Fibroblast of lung (primary cell): ENCODE measurements at regions not wholly inside any gene's neighbourhood (a gene's known extent, or its start where the extent isn't known, plus 50 kb on each side); places are given as distances from the start of the nearest gene placed in this dataset.

ENCODE experiments used
- DNase-seq, 2 donors: peaks; one replicate each; pipeline versions ENCODE4 v3.0.0 to v3.0.0-alpha.2; 2010; ENCODE audit warnings: low read depth in 2 of 2
- H2AFZ ChIP-seq: 2 replicates; pipeline ENCODE4 v1.5.1; 2012; ENCODE audit warnings: low read length, control low read depth, inconsistent platforms
- H3K27ac ChIP-seq: 2 replicates; pipeline ENCODE4 v1.5.1; 2011; ENCODE audit warnings: low read length, control low read depth; ENCODE audit not compliant: insufficient read depth
- H3K27me3 ChIP-seq: 2 replicates; pipeline ENCODE4 v1.5.1; 2011; ENCODE audit warnings: mild to moderate bottlenecking, low read length; ENCODE audit not compliant: control insufficient read depth, insufficient read depth
- H3K36me3 ChIP-seq: 2 replicates; pipeline ENCODE4 v1.5.1; 2011; ENCODE audit warnings: low read length; ENCODE audit not compliant: control insufficient read depth, insufficient read depth
- H3K4me1 ChIP-seq: 2 replicates; pipeline ENCODE4 v1.5.1; 2011; ENCODE audit warnings: low read length; ENCODE audit not compliant: control insufficient read depth, insufficient read depth; ENCODE audit errors: extremely low read depth
- H3K4me2 ChIP-seq: 2 replicates; pipeline ENCODE4 v1.5.1; 2011; ENCODE audit warnings: low read length, control low read depth; ENCODE audit not compliant: insufficient read depth; ENCODE audit errors: extremely low read depth
- H3K4me3 ChIP-seq, 4 experiments: fragments of 200-600 bp in 1 of 4; sonication (generic) in 1 of 4; replicated peaks in 1 of 4; 2 replicates each; pipeline ENCODE4 v1.5.1; 2011 to 2016; ENCODE audit warnings: low read length in 4 of 4, low read depth in 3 of 4, mild to moderate bottlenecking in 3 of 4, control low read depth in 2 of 4, inconsistent platforms in 1 of 4, mixed read lengths in 1 of 4; ENCODE audit not compliant: insufficient read depth in 1 of 4; ENCODE audit errors: control extremely low read depth in 1 of 4
- H3K79me2 ChIP-seq: 2 replicates; pipeline ENCODE4 v1.5.1; 2012; ENCODE audit warnings: mild to moderate bottlenecking, low read length, inconsistent platforms; ENCODE audit not compliant: control insufficient read depth, insufficient read depth
- H3K9ac ChIP-seq: 2 replicates; pipeline ENCODE4 v1.5.1; 2011; ENCODE audit warnings: mild to moderate bottlenecking, low read length, control low read depth; ENCODE audit not compliant: insufficient read depth
- H3K9me3 ChIP-seq: 2 replicates; pipeline ENCODE4 v1.5.1; 2012; ENCODE audit warnings: low read depth, low read length; ENCODE audit not compliant: control insufficient read depth, insufficient read depth
- H4K20me1 ChIP-seq: 2 replicates; pipeline ENCODE4 v1.5.1; 2011; ENCODE audit warnings: low read length; ENCODE audit not compliant: control insufficient read depth, insufficient read depth; ENCODE audit errors: extremely low read depth
- CTCF ChIP-seq, 2 donors: IDR thresholded peaks in 1 of 2; conservative IDR thresholded peaks in 1 of 2; 1 replicate in 1 of 2; 2 replicates in 1 of 2; pipeline ENCODE4 v1.5.1; 2011 to 2012; ENCODE audit warnings: low read length in 2 of 2, control low read depth in 1 of 2, inconsistent platforms in 1 of 2, low read depth in 1 of 2, mild to moderate bottlenecking in 1 of 2
- EZH2 ChIP-seq: IDR thresholded peaks from 2 replicates; pipeline ENCODE4 v1.5.1; 2012; ENCODE audit warnings: low read length, control low read depth, mild to moderate bottlenecking; ENCODE audit errors: missing control alignments

DNA sequence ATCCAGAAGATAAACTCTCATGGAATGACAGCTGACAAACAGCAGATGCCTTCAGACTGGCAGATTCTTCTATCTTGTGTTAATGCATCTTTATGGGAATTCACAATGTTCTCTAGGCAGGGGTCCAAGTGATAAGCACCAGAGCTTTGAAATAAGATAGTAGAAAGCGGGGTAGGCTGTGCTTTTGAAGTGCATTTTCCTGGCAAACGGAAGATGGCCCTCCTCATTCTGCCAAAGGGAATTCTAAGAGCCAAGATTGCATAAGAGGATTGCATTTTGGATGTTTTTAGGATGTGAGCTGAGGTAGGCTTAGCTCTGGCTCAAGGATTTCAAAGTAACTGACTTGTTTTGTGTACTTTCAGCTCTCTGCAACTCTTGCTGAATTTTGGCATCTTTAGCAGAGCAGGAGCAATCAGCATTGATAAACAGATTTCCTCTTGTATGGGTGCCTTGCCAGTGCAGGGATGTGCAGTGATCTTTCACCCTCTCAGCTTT lies 298.5 kb upstream of the KLF6 start:
- peak overlapping the region; percentile 17 for H3K4me2 ChIP-seq
- TF ChIP-seq EZH2 (no peak), CTCF (conservative IDR thresholded peaks at IDR 0.05 in 1 of 2, IDR thresholded peaks at IDR 0.05 in 1 of 2; ENCODE audit: low read depth in 1 of 2, low read length in 2 of 2) (no peak)
- H3K9me3 ChIP-seq, result no peaks in the 10 kb centered on the region
- H3K79me2 ChIP-seq, result no peaks in the 10 kb centered on the region
- H3K27me3 ChIP-seq, result no peaks in the 10 kb centered on the region
- no peak overlapping the region for H3K27ac ChIP-seq
- H3K9ac ChIP-seq, result no peak overlapping the region
- no peak overlapping the region for H3K4me3 ChIP-seq
- peak overlapping the region; percentile 35 for H2AFZ ChIP-seq
- peak; percentile 47 to 58 for DNase-seq
- H3K36me3 ChIP-seq, result no peaks in the 10 kb centered on the region
- H4K20me1 ChIP-seq, result no peaks in the 10 kb centered on the region
- peaks cover 10% of the 10 kb centered on the region for H3K4me1 ChIP-seq

DNA sequence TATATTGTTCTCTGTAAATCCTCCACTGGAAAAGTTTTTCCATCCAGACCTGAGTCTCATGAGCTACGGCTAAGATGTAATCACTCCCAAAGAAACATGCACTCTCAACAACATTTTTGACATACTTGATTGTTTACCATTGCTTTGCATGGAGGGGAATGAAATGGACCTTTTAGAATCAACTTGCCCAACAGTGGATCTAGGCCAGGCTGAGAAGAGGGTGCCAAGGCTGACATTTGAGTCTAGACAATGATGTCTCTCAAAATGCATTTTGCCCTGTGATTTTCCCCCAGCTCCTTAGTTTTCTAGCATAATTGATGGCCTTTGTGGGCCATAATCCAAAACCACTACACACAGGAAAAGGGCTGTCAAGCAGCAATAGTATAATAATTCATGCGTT lies 297.9 kb upstream of the KLF6 start:
- peaks cover 10% of the 10 kb centered on the region for H3K4me1 ChIP-seq
- H3K9me3 ChIP-seq, result no peaks in the 10 kb centered on the region
- H3K4me2 ChIP-seq, result no peak overlapping the region
- H4K20me1 ChIP-seq, result no peaks in the 10 kb centered on the region
- H3K27ac ChIP-seq, result no peak overlapping the region
- no peak overlapping the region for H2AFZ ChIP-seq
- no peaks in the 10 kb centered on the region for H3K79me2 ChIP-seq
- TF ChIP-seq CTCF (conservative IDR thresholded peaks at IDR 0.05 in 1 of 2, IDR thresholded peaks at IDR 0.05 in 1 of 2; ENCODE audit: low read depth in 1 of 2, low read length in 2 of 2), result no peak
- no peak for TF ChIP-seq EZH2
- no peaks in the 10 kb centered on the region for H3K36me3 ChIP-seq
- no peak overlapping the region for H3K4me3 ChIP-seq
- no peaks in the 10 kb centered on the region for H3K27me3 ChIP-seq
- DNase-seq, result peak; percentile 47 to 82
- no peak overlapping the region for H3K9ac ChIP-seq

DNA sequence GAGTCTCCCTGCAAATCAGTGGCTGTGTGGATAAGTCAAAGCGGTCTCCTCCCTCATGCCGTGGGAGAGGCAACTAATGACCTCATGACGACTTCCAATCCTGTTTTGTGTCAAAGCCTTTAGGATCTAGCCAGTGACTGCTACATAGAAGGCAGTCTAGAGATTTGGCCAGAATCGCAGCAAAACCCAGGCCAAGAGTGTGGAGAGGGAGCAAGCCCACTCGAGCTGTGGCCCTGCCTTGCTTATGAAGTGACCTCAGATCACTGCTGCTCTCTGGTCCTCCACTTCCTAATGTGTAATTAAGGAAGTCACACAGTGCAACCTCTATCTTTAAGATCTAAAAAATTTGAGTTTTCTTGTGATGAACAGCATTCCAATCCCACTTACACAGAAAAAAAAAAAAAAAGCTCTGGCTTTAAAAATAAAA lies 296.7 kb upstream of the KLF6 start:
- H3K27me3 ChIP-seq, result no peaks in the 10 kb centered on the region
- H3K4me1 ChIP-seq, result peaks cover 10% of the 10 kb centered on the region
- no peaks in the 10 kb centered on the region for H3K36me3 ChIP-seq
- no peak overlapping the region for H3K4me3 ChIP-seq
- peak overlapping the region; percentile 58 for H2AFZ ChIP-seq
- no peaks in the 10 kb centered on the region for H4K20me1 ChIP-seq
- DNase-seq, result peak in 1 of 2 donors; percentile 71
- TF ChIP-seq EZH2 (no peak), CTCF (conservative IDR thresholded peaks at IDR 0.05 in 1 of 2, IDR thresholded peaks at IDR 0.05 in 1 of 2; ENCODE audit: low read depth in 1 of 2, low read length in 2 of 2) (no peak)
- H3K27ac ChIP-seq, result no peak overlapping the region
- H3K4me2 ChIP-seq, result no peak overlapping the region
- no peaks in the 10 kb centered on the region for H3K9me3 ChIP-seq
- no peak overlapping the region for H3K9ac ChIP-seq
- H3K79me2 ChIP-seq, result no peaks in the 10 kb centered on the region
